Naive B cell (primary cell): ENCODE measurements at regions not wholly inside any gene's neighbourhood (a gene's known extent, or its start where the extent isn't known, plus 50 kb on each side); places are given as distances from the start of the nearest gene placed in this dataset.

Source experiments
- ATAC-seq, 2 donors: fragments of 150-1000 bp; cut with Tn5 transposase; 2 replicates each; pipeline ENCODE4 v1.10.0; 2021; ENCODE audit warnings: low read depth in 2 of 2, mild to moderate bottlenecking in 2 of 2, moderate library complexity in 2 of 2
- DNase-seq: peaks from one replicate; pipeline ENCODE4 v3.0.0; 2022
- H3K27ac Mint-ChIP-seq, 6 donors: one replicate each; pipeline ENCODE4 v1.8.0; 2020 to 2022; ENCODE audit warnings: mild to moderate bottlenecking in 6 of 6, mixed read lengths in 6 of 6, moderate library complexity in 5 of 6, inconsistent platforms in 2 of 6
- H3K27me3 Mint-ChIP-seq, 3 donors: one replicate each; pipeline ENCODE4 v1.8.0; 2021 to 2022; ENCODE audit warnings: mixed read lengths in 3 of 3, mild to moderate bottlenecking in 1 of 3
- H3K36me3 Mint-ChIP-seq, 2 donors: one replicate each; pipeline ENCODE4 v1.8.0; 2020 to 2022; ENCODE audit warnings: mixed read lengths in 2 of 2, inconsistent platforms in 1 of 2, mild to moderate bottlenecking in 1 of 2
- H3K4me1 Mint-ChIP-seq, 3 donors: one replicate each; pipeline ENCODE4 v1.8.0; 2020 to 2022; ENCODE audit warnings: mixed read lengths in 3 of 3, inconsistent platforms in 1 of 3, mild to moderate bottlenecking in 1 of 3, moderate library complexity in 1 of 3
- H3K4me3 Mint-ChIP-seq, 8 donors: one replicate each; pipeline ENCODE4 v1.8.0; 2020 to 2022; ENCODE audit warnings: mild to moderate bottlenecking in 8 of 8, mixed read lengths in 8 of 8, moderate library complexity in 8 of 8, inconsistent platforms in 2 of 8
- H3K9me3 Mint-ChIP-seq, 7 donors: one replicate each; pipeline ENCODE4 v1.8.0; 2020 to 2022; ENCODE audit warnings: mixed read lengths in 7 of 7, mild to moderate bottlenecking in 5 of 7, inconsistent platforms in 2 of 7, moderate library complexity in 1 of 7

- no peaks in the 10 kb centered on the region for H3K4me1 Mint-ChIP-seq
- H3K27me3 Mint-ChIP-seq = peaks cover 0 to 15% (median 6%) of the 10 kb centered on the region in 3 donors
Measured at GRCh38 chr5:68505917-68506860, 290.6 kb downstream of the PIK3R1 start.

GRCh38 chr5:68515514-68515913 is 300.0 kb downstream of the PIK3R1 start:
- DNase-seq = no peak
- H3K4me1 Mint-ChIP-seq = peaks cover 3 to 4% (median 3%) of the 10 kb centered on the region in 3 donors
- H3K36me3 Mint-ChIP-seq = no peaks in the 10 kb centered on the region
- peaks cover 0 to 4% (median 0%) of the 10 kb centered on the region in 7 donors for H3K9me3 Mint-ChIP-seq
- H3K27me3 Mint-ChIP-seq = peaks cover 2 to 16% (median 5%) of the 10 kb centered on the region in 3 donors
- H3K4me3 Mint-ChIP-seq = no peak overlapping the region
- no peak for ATAC-seq
- peak overlapping the region in 1 of 6 donors; percentile 53 for H3K27ac Mint-ChIP-seq

More at GRCh38 chr5:68505917-68506860, 290.6 kb downstream of the PIK3R1 start:
- Mint-ChIP-seq H3K36me3 (peaks cover 0 to under 1% of the 10 kb centered on the region in 2 donors), H3K9me3 (peaks cover 0 to 2% (median 0%) of the 10 kb centered on the region in 7 donors), H3K4me3 (no peak overlapping the region), H3K27ac (no peak overlapping the region)
- no peak for ATAC-seq
- no peak for DNase-seq

- no peaks in the 10 kb centered on the region for H3K36me3 Mint-ChIP-seq
- peaks cover 3 to 4% (median 3%) of the 10 kb centered on the region in 3 donors for H3K4me1 Mint-ChIP-seq
- ATAC-seq (peak in 1 of 2 donors; percentile 47), DNase-seq (no peak)
- no peak overlapping the region for H3K4me3 Mint-ChIP-seq
- H3K27me3 Mint-ChIP-seq = peaks cover 0 to 16% (median 10%) of the 10 kb centered on the region in 3 donors
- H3K9me3 Mint-ChIP-seq = peaks cover 0 to 4% (median 0%) of the 10 kb centered on the region in 7 donors
- no peak overlapping the region for H3K27ac Mint-ChIP-seq
Measured at GRCh38 chr5:68518286-68518685, 302.7 kb downstream of the PIK3R1 start.

GRCh38 chr5:68519143-68519542 is 303.6 kb downstream of the PIK3R1 start:
- ATAC-seq (no peak), DNase-seq (no peak)
- no peak overlapping the region for H3K27ac Mint-ChIP-seq
- peaks cover 0 to 4% (median 0%) of the 10 kb centered on the region in 7 donors for H3K9me3 Mint-ChIP-seq
- H3K27me3 Mint-ChIP-seq = peaks cover 0 to 13% (median 10%) of the 10 kb centered on the region in 3 donors
- H3K4me3 Mint-ChIP-seq = no peak overlapping the region
- no peaks in the 10 kb centered on the region for H3K36me3 Mint-ChIP-seq
- peaks cover 3 to 4% (median 3%) of the 10 kb centered on the region in 3 donors for H3K4me1 Mint-ChIP-seq

GRCh38 chr5:68521776-68522175 is 306.2 kb downstream of the PIK3R1 start:
- H3K36me3 Mint-ChIP-seq = no peaks in the 10 kb centered on the region

GRCh38 chr5:68522863-68523262 is 307.3 kb downstream of the PIK3R1 start:
- Mint-ChIP-seq H3K36me3 (no peaks in the 10 kb centered on the region), H3K27ac (no peak overlapping the region), H3K4me1 (peaks cover 3 to 4% (median 3%) of the 10 kb centered on the region in 3 donors), H3K9me3 (peaks cover under 1 to 6% (median 5%) of the 10 kb centered on the region in 7 donors), H3K4me3 (no peak overlapping the region), H3K27me3 (peaks cover 0 to 5% (median under 1%) of the 10 kb centered on the region in 3 donors)
- ATAC-seq (no peak), DNase-seq (no peak)

More at GRCh38 chr5:68521776-68522175, 306.2 kb downstream of the PIK3R1 start:
- H3K4me1 Mint-ChIP-seq = peaks cover 3 to 4% (median 3%) of the 10 kb centered on the region in 3 donors
- ATAC-seq (no peak), DNase-seq (no peak)
- peaks cover 0 to 10% (median 8%) of the 10 kb centered on the region in 3 donors for H3K27me3 Mint-ChIP-seq
- peaks cover 0 to 4% (median 1%) of the 10 kb centered on the region in 7 donors for H3K9me3 Mint-ChIP-seq
- H3K4me3 Mint-ChIP-seq = no peak overlapping the region
- no peak overlapping the region for H3K27ac Mint-ChIP-seq

- DNase-seq (no peak), ATAC-seq (no peak)
- no peaks in the 10 kb centered on the region for H3K36me3 Mint-ChIP-seq
- peaks cover 10 to 35% (median 15%) of the 10 kb centered on the region in 3 donors for H3K27me3 Mint-ChIP-seq
- peaks cover 3 to 11% (median 5%) of the 10 kb centered on the region in 7 donors for H3K9me3 Mint-ChIP-seq
- H3K4me3 Mint-ChIP-seq = no peak overlapping the region
- H3K4me1 Mint-ChIP-seq = peaks cover 0 to 6% (median 5%) of the 10 kb centered on the region in 3 donors
- H3K27ac Mint-ChIP-seq = no peak overlapping the region
Measured at GRCh38 chr5:68528821-68529273, 313.3 kb downstream of the PIK3R1 start.

GRCh38 chr5:68529581-68529980 is 314.0 kb downstream of the PIK3R1 start:
- Mint-ChIP-seq H3K4me3 (no peak overlapping the region), H3K36me3 (no peaks in the 10 kb centered on the region), H3K9me3 (peaks cover 3 to 11% (median 5%) of the 10 kb centered on the region in 7 donors), H3K27me3 (peaks cover 10 to 41% (median 15%) of the 10 kb centered on the region in 3 donors), H3K4me1 (peaks cover 0 to 6% (median 5%) of the 10 kb centered on the region in 3 donors), H3K27ac (no peak overlapping the region)
- ATAC-seq (no peak), DNase-seq (no peak)

- peaks cover 16 to 57% (median 20%) of the 10 kb centered on the region in 3 donors for H3K27me3 Mint-ChIP-seq
- ATAC-seq = no peak
- no peak overlapping the region for H3K4me3 Mint-ChIP-seq
- no peak overlapping the region for H3K27ac Mint-ChIP-seq
- H3K9me3 Mint-ChIP-seq = peaks cover 3 to 11% (median 5%) of the 10 kb centered on the region in 7 donors
- no peak for DNase-seq
- H3K4me1 Mint-ChIP-seq = peaks cover 0 to 6% (median 5%) of the 10 kb centered on the region in 3 donors
- H3K36me3 Mint-ChIP-seq = no peaks in the 10 kb centered on the region
Measured at GRCh38 chr5:68531970-68532369, 316.4 kb downstream of the PIK3R1 start.

GRCh38 chr5:68533051-68533450 is 317.5 kb downstream of the PIK3R1 start:
- Mint-ChIP-seq H3K9me3 (peaks cover 0 to 3% (median 3%) of the 10 kb centered on the region in 7 donors), H3K4me1 (peaks cover 0 to 6% (median 5%) of the 10 kb centered on the region in 3 donors), H3K36me3 (no peaks in the 10 kb centered on the region), H3K27me3 (peaks cover 14 to 57% (median 20%) of the 10 kb centered on the region in 3 donors), H3K4me3 (no peak overlapping the region), H3K27ac (peak overlapping the region in 1 of 6 donors; percentile 25)
- ATAC-seq = no peak
- no peak for DNase-seq

GRCh38 chr5:68533571-68534084 is 318.1 kb downstream of the PIK3R1 start:
- Mint-ChIP-seq H3K9me3 (no peaks in the 10 kb centered on the region), H3K4me3 (no peak overlapping the region), H3K27me3 (peaks cover 17 to 61% (median 26%) of the 10 kb centered on the region in 3 donors), H3K4me1 (peaks cover 0 to 6% (median 5%) of the 10 kb centered on the region in 3 donors), H3K36me3 (no peaks in the 10 kb centered on the region), H3K27ac (no peak overlapping the region)
- ATAC-seq = no peak
- DNase-seq = no peak

- Mint-ChIP-seq H3K27ac (no peak overlapping the region), H3K4me1 (peaks cover 0 to 9% (median 5%) of the 10 kb centered on the region in 3 donors), H3K9me3 (no peaks in the 10 kb centered on the region), H3K36me3 (no peaks in the 10 kb centered on the region), H3K4me3 (no peak overlapping the region), H3K27me3 (peaks cover 17 to 69% (median 33%) of the 10 kb centered on the region in 3 donors)
- no peak for DNase-seq
- no peak for ATAC-seq
Measured at GRCh38 chr5:68534131-68534940, 318.8 kb downstream of the PIK3R1 start.
